Liver (tissue), 8 donors: ENCODE measurements at regions not wholly inside any gene's neighbourhood (a gene's known extent, or its start where the extent isn't known, plus 50 kb on each side); places are given as distances from the start of the nearest gene placed in this dataset.

Experiments used
- DNase-seq: peaks from one replicate; pipeline ENCODE4 v3.0.0-alpha.2; 2017; ENCODE audit warnings: low spot score
- H3K27ac ChIP-seq, 2 donors: one replicate each; pipeline ENCODE4 v1.7.0; 2013; ENCODE audit warnings: inconsistent platforms in 2 of 2, low read length in 2 of 2, control low read depth in 1 of 2, low read depth in 1 of 2, mild to moderate bottlenecking in 1 of 2
- H3K27me3 ChIP-seq, 4 donors: one replicate each; pipeline versions ENCODE4 v1.6.1 to v1.7.0; 2013; ENCODE audit warnings: low read length in 3 of 4, inconsistent platforms in 1 of 4, mild to moderate bottlenecking in 1 of 4, moderate library complexity in 1 of 4; ENCODE audit not compliant: control insufficient read depth in 4 of 4, insufficient read depth in 4 of 4
- H3K36me3 ChIP-seq, 4 donors: one replicate each; pipeline versions ENCODE4 v1.6.1 to v1.7.0; 2013; ENCODE audit warnings: low read length in 3 of 4, mild to moderate bottlenecking in 3 of 4, low read depth in 1 of 4, moderate library complexity in 1 of 4; ENCODE audit not compliant: control insufficient read depth in 4 of 4, insufficient read depth in 3 of 4
- H3K4me1 ChIP-seq, 4 donors: one replicate each; pipeline versions ENCODE4 v1.6.1 to v1.7.0; 2013; ENCODE audit warnings: low read length in 3 of 4, mild to moderate bottlenecking in 3 of 4, moderate library complexity in 1 of 4; ENCODE audit not compliant: control insufficient read depth in 4 of 4, insufficient read depth in 4 of 4
- H3K4me3 ChIP-seq, 3 donors: one replicate each; pipeline versions ENCODE4 v1.6.1 to v1.7.0; 2013; ENCODE audit warnings: low read length in 3 of 3, control low read depth in 1 of 3, low read depth in 1 of 3, mild to moderate bottlenecking in 1 of 3
- H3K9ac ChIP-seq, 2 donors: one replicate each; pipeline ENCODE4 v1.7.0; 2013; ENCODE audit warnings: low read length in 2 of 2, mild to moderate bottlenecking in 2 of 2, moderate library complexity in 2 of 2, control low read depth in 1 of 2, low read depth in 1 of 2
- H3K9me3 ChIP-seq, 4 donors: one replicate each; pipeline versions ENCODE4 v1.6.1 to v1.7.0; 2013; ENCODE audit warnings: low read length in 3 of 4; ENCODE audit not compliant: control insufficient read depth in 4 of 4
- ATF3 ChIP-seq: IDR thresholded peaks from 2 replicates; pipeline ENCODE4 v1.6.1; 2016; ENCODE audit warnings: antibody characterized with exemption
- CTCF ChIP-seq: fragments of 150-350 bp; IDR thresholded peaks from 2 replicates; pipeline ENCODE4 v1.5.1; 2017; ENCODE audit warnings: improper control_type of control experiment, low read depth, low read length; ENCODE audit not compliant: missing input control
- EGR1 ChIP-seq, 2 donors: IDR thresholded peaks; 2 replicates each; pipeline ENCODE4 v1.6.1; 2016 to 2018; ENCODE audit warnings: antibody characterized with exemption in 2 of 2, low read depth in 2 of 2
- FOXA1 ChIP-seq: IDR thresholded peaks from 2 replicates; pipeline ENCODE4 v1.6.1; 2016; ENCODE audit warnings: antibody characterized with exemption
- FOXA2 ChIP-seq: IDR thresholded peaks from 2 replicates; pipeline ENCODE4 v1.6.1; 2016; ENCODE audit warnings: antibody characterized with exemption
- GABPA ChIP-seq, 2 donors: IDR thresholded peaks in 1 of 2; conservative IDR thresholded peaks in 1 of 2; 2 replicates each; pipeline ENCODE4 v1.6.1; 2016; ENCODE audit warnings: antibody characterized with exemption in 2 of 2, mild to moderate bottlenecking in 1 of 2, moderate library complexity in 1 of 2
- HNF4A ChIP-seq, 2 donors: conservative IDR thresholded peaks; 2 replicates each; pipeline ENCODE4 v1.6.1; 2016; ENCODE audit warnings: antibody characterized with exemption in 2 of 2, mild to moderate bottlenecking in 2 of 2
- HNF4G ChIP-seq: IDR thresholded peaks from 2 replicates; pipeline ENCODE4 v1.6.1; 2016; ENCODE audit warnings: antibody characterized with exemption
- JUND ChIP-seq, 2 donors: IDR thresholded peaks; 2 replicates each; pipeline ENCODE4 v1.6.1; 2016; ENCODE audit warnings: antibody characterized with exemption in 2 of 2
- NR2F2 ChIP-seq: IDR thresholded peaks from 2 replicates; pipeline ENCODE4 v1.6.1; 2016; ENCODE audit warnings: antibody characterized with exemption
- RAD21 ChIP-seq, 2 donors: IDR thresholded peaks; 2 replicates each; pipeline ENCODE4 v1.6.1; 2016; ENCODE audit warnings: antibody characterized with exemption in 2 of 2, mild to moderate bottlenecking in 2 of 2
- REST ChIP-seq: IDR thresholded peaks from 2 replicates; pipeline ENCODE4 v1.6.1; 2016; ENCODE audit warnings: antibody characterized with exemption, mild to moderate bottlenecking
- RXRA ChIP-seq, 2 donors: IDR thresholded peaks; 2 replicates each; pipeline ENCODE4 v1.6.1; 2017 to 2018; ENCODE audit warnings: antibody characterized with exemption in 2 of 2, mild to moderate bottlenecking in 1 of 2
- SP1 ChIP-seq: IDR thresholded peaks from 2 replicates; pipeline ENCODE4 v1.6.1; 2018; ENCODE audit warnings: antibody characterized with exemption, mild to moderate bottlenecking
- TAF1 ChIP-seq: conservative IDR thresholded peaks from 2 replicates; pipeline ENCODE4 v1.6.1; 2016; ENCODE audit warnings: antibody characterized with exemption, mild to moderate bottlenecking
- YY1 ChIP-seq: IDR thresholded peaks from 2 replicates; pipeline ENCODE4 v1.6.1; 2016; ENCODE audit warnings: antibody characterized with exemption, mild to moderate bottlenecking
- ZBTB33 ChIP-seq: IDR thresholded peaks from 2 replicates; pipeline ENCODE4 v1.6.1; 2016; ENCODE audit warnings: antibody characterized with exemption
- WGBS: extraction: QIAGEN DNeasy Blood & Tissue Kit; methylation state at CpG from one replicate; pipeline ENCODE4 v1.1.7; 2013; 5-methylcytosine and 5-hydroxymethylcytosine counted together
- TF ChIP-seq, protein P1 (sequence below): IDR thresholded peaks from 2 replicates; pipeline ENCODE4 v1.6.1; 2016; ENCODE audit warnings: antibody characterized with exemption
- donor health status: healthy.
- donor health status: healthy.
- donor health status: healthy.
- donor health status: healthy.
- donor health status: healthy.

DNA sequence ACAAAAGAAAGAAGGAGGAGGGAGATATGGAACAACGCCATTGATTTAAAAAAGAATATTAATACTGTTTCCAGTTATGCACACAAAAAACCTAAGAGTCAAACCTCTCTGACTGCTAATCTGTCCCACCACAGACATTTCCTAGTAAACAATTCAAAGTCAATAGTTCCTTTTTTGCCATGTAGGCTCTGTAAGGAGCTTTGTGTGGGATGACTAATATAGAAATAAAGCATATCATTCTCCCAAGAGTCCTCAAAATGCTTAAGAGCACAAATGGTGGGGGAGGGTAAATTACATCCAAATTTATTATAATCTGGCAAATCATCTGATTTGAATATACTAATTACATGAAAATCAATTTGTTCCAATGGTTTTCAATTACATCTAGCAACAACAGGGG, 155.9 kb upstream of the CNTN4 start:
- DNase-seq, result no peak
- H3K36me3 ChIP-seq, result no peaks in the 10 kb centered on the region
- 63% methylated on average over 1 of the region's 1 CpG for WGBS
- no peaks in the 10 kb centered on the region for H3K9me3 ChIP-seq
- no peak overlapping the region for H3K4me3 ChIP-seq
- H3K27me3 ChIP-seq, result no peaks in the 10 kb centered on the region
- H3K27ac ChIP-seq, result no peak overlapping the region
- TF ChIP-seq NR2F2 (no peak), YY1 (no peak), HNF4A (conservative IDR thresholded peaks at IDR 0.05) (no peak), ATF3 (no peak), FOXA2 (no peak), ZBTB33 (no peak), EGR1 (IDR thresholded peaks at IDR 0.05; ENCODE audit: low read depth in 2 of 2) (no peak), REST (no peak), JUND (IDR thresholded peaks at IDR 0.05) (no peak), RXRA (IDR thresholded peaks at IDR 0.05) (no peak), HNF4G (no peak), CTCF (no peak), GABPA (IDR thresholded peaks at IDR 0.05 in 1 of 2, conservative IDR thresholded peaks at IDR 0.05 in 1 of 2) (no peak), TAF1 (no peak)
- TF ChIP-seq, protein P1, sequence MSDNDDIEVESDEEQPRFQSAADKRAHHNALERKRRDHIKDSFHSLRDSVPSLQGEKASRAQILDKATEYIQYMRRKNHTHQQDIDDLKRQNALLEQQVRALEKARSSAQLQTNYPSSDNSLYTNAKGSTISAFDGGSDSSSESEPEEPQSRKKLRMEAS, result no peak
- no peak overlapping the region for H3K9ac ChIP-seq
- H3K4me1 ChIP-seq, result no peaks in the 10 kb centered on the region

- H3K9ac ChIP-seq, result no peak overlapping the region
- no peaks in the 10 kb centered on the region for H3K9me3 ChIP-seq
- DNase-seq, result no peak
- no peak overlapping the region for H3K27ac ChIP-seq
- no peaks in the 10 kb centered on the region for H3K36me3 ChIP-seq
- no peak overlapping the region for H3K4me3 ChIP-seq
- H3K27me3 ChIP-seq, result no peaks in the 10 kb centered on the region
- 54% methylated on average over 6 of the region's 6 CpGs for WGBS
- no peaks in the 10 kb centered on the region for H3K4me1 ChIP-seq
- TF ChIP-seq SP1 (no peak), EGR1 (IDR thresholded peaks at IDR 0.05; ENCODE audit: low read depth in 2 of 2) (no peak), REST (no peak), RAD21 (IDR thresholded peaks at IDR 0.05) (no peak), ZBTB33 (no peak), NR2F2 (no peak), HNF4G (no peak), FOXA1 (no peak), JUND (IDR thresholded peaks at IDR 0.05) (no peak), TAF1 (no peak)
These were observed 155.1 kb upstream of the CNTN4 start for GRCh38 chr3:1943395-1944118.
